Activated CD4-positive, alpha-beta T cell treated with anti-CD3 and anti-CD28 coated beads for 4 hours (primary cell): ENCODE measurements at regions not wholly inside any gene's neighbourhood (a gene's known extent, or its start where the extent isn't known, plus 50 kb on each side); places are given as distances from the start of the nearest gene placed in this dataset.
"Not testable (repeated sequence)": the region's sequence is repeated elsewhere in the genome, so short reads cannot be mapped to it uniquely, and the experiment has no call there.

Source experiments
- DNase-seq, 2 donors: peaks; one replicate each; pipeline ENCODE4 v3.0.0-alpha.2; 2020

GRCh38 chr4:14903321-14903720 lies 99.0 kb upstream of the CPEB2 start:
- no peak for DNase-seq

GRCh38 chr4:14906805-14907204 lies 95.5 kb upstream of the CPEB2 start:
- DNase-seq: no peak

GRCh38 chr4:14908635-14909034 lies 93.6 kb upstream of the CPEB2 start:
- no peak for DNase-seq

- DNase-seq: no peak
These were observed 91.9 kb upstream of the CPEB2 start for GRCh38 chr4:14910411-14910810.

- no peak for DNase-seq
These were observed 89.9 kb upstream of the CPEB2 start for GRCh38 chr4:14912426-14912825.

- DNase-seq: no peak
These were observed 87.3 kb upstream of the CPEB2 start for GRCh38 chr4:14915018-14915417.

GRCh38 chr4:14916554-14917297 lies 85.6 kb upstream of the CPEB2 start:
- DNase-seq: no peak

- DNase-seq: no peak
These were observed 85.0 kb upstream of the CPEB2 start for GRCh38 chr4:14917298-14917633.

- DNase-seq: no peak
These were observed 83.9 kb upstream of the CPEB2 start for GRCh38 chr4:14918336-14918735.

GRCh38 chr4:14919785-14920184 lies 82.5 kb upstream of the CPEB2 start:
- no peak for DNase-seq

GRCh38 chr4:14920237-14920636 lies 82.0 kb upstream of the CPEB2 start:
- DNase-seq: no peak

- DNase-seq: no peak
These were observed 81.4 kb upstream of the CPEB2 start for GRCh38 chr4:14920759-14921320.

GRCh38 chr4:14921781-14922180 lies 80.5 kb upstream of the CPEB2 start:
- DNase-seq: not testable (repeated sequence)

- DNase-seq: no peak
These were observed 78.0 kb upstream of the CPEB2 start for GRCh38 chr4:14924076-14924811.

- DNase-seq: no peak
These were observed 77.4 kb upstream of the CPEB2 start for GRCh38 chr4:14924812-14925344.

- DNase-seq: no peak
These were observed 76.8 kb upstream of the CPEB2 start for GRCh38 chr4:14925471-14925870.

GRCh38 chr4:14926368-14926767 lies 75.9 kb upstream of the CPEB2 start:
- no peak for DNase-seq

GRCh38 chr4:14928035-14928434 lies 74.2 kb upstream of the CPEB2 start:
- DNase-seq: no peak

- DNase-seq: no peak
These were observed 72.6 kb upstream of the CPEB2 start for GRCh38 chr4:14929669-14930068.

- no peak for DNase-seq
These were observed 67.4 kb upstream of the CPEB2 start for GRCh38 chr4:14934704-14935390.

- DNase-seq: no peak
These were observed 58.5 kb upstream of the CPEB2 start for GRCh38 chr4:14943749-14944148.

GRCh38 chr4:14952352-14952751 lies 49.9 kb upstream of the CPEB2 start:
- no peak for DNase-seq
